ENCODE measurements at regions not wholly inside any gene's neighbourhood (a gene's known extent, or its start where the extent isn't known, plus 50 kb on each side); places are given as distances from the start of the nearest gene placed in this dataset.
A peak's percentile ranks its signal among the peaks of the same experiment; 100 is the strongest.

DNA sequence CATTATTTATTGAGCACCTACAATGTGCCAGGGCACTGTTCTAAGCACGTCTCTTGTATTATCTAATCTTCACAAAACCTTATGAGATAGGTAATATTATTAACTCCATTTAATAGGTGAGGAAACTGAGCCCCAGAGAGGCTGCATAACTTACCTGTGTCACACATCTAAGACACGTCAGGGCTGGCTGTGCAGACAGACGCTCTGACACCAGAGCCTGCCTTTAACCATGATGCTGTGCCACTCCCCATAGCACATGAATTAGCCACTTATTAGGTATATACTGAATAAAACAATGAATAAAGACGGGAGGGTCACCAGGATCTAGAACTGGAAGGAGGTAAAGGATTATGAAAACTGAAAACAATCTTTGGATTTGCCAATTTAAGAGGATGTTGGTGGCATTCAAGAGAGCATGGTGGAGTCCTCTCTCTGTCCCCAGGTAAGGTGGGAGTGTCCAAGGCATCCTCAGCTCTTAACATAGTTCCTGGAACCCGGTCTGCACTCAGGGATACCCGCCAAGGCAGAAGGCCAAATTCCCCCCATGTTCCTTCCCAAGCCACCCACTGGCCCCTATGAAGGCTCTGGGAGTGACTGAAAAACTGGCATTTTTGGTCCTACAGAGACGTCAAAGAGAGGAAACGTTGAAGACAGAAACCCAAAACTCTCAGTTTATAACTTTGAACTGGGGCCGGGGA, 479.7 kb downstream of the FOXO1 start:
- Histone ChIP-seq H3K27me3 (no peaks in the 10 kb centered on the region), H3K4me1 (ENCODE audit: insufficient read depth) (peaks cover 14% of the 10 kb centered on the region), H3K9me3 (no peaks in the 10 kb centered on the region), H3K36me3 (no peaks in the 10 kb centered on the region), H3K27ac (no peak overlapping the region), H3K4me3 (no peak overlapping the region)
- WGBS, 3 donors: 84 to 91% (median 89%) methylated on average over 9 of the region's 9 CpGs
- TF ChIP-seq EP300 (IDR thresholded peaks at IDR 0.05): no peak
- TF ChIP-seq CTCF (IDR thresholded peaks at IDR 0.05): no peak
- no peak for TF ChIP-seq POLR2A (IDR thresholded peaks at IDR 0.05)
- intact Hi-C loops (cut with DNase I): no loop called here
- DNase-seq: no peak

DNA sequence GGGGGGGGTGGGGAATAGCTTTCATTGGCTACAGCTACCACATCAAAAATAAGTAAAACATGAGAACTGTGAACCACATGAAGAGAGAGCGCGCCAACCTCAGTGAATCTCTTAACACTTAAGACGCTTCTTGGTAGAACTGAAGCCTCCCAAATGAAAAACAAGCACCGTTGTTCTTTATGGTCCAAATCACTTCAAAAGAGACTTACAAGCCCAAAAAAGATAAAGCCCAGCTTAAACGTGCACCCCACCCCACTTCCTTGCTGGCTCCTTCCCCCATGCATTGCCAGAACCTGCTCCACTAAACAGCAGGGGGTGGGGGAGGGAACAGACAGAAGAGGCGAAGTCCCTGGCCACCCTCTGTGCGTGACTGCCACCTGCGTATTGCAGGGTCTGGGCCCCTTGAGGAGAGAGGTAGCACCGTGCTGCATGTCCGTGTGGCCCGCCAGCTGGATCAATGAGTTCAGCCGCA, 479.1 kb downstream of the FOXO1 start:
- intact Hi-C loops (cut with DNase I): no loop called here
- no peaks in the 10 kb centered on the region for H3K27me3 ChIP-seq
- no peaks in the 10 kb centered on the region for H3K9me3 ChIP-seq
- TF ChIP-seq EP300 (IDR thresholded peaks at IDR 0.05) (no peak), POLR2A (IDR thresholded peaks at IDR 0.05) (no peak)
- no peaks in the 10 kb centered on the region for H3K36me3 ChIP-seq
- 91 to 92% (median 91%) methylated on average over 12 of the region's 12 CpGs for WGBS, 3 donors
- DNase-seq: no peak
- H3K4me3 ChIP-seq: no peak overlapping the region
- H3K27ac ChIP-seq: no peak overlapping the region
- H3K4me1 ChIP-seq (ENCODE audit: insufficient read depth): peaks cover 14% of the 10 kb centered on the region

DNA sequence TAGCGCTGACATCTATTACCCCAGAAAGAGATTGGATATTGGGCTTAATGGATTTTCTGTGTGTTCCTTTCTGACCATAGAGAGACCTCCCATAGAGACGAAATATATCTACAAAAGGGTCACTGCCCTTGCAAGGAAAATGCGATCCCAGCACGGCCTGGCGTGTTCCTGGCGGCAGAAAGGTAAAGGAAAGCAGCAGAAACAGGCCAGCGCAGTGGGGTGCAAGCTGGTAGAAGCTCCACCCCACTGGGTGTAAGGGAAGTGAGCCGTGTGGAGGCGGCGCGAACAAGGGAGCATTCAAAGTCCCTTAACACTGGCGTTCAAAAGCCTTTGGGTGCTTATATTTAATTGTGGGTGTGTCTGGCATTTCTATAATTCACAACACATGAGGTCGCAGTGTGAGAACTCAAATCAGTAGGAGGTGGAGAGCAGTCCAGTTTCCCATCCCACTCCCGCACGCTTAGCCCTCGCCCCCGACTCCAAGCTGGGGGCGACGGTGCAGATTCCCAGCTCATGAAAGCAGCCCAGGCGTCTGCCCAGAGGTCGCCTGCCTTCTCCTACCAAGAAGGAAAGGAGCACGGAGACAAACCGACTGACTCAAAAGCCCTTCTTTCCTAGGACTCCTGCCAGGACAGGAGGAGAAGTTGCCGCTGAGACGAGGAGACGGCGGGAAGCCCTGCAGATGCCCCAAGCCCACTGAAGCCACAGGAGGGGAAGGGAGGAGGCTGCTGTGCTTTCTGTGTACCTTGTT, 478.4 kb downstream of the FOXO1 start:
- 83 to 90% (median 85%) methylated on average over 27 of the region's 27 CpGs for WGBS, 3 donors
- DNase-seq: no peak
- Histone ChIP-seq H3K4me3 (no peak overlapping the region), H3K36me3 (no peaks in the 10 kb centered on the region), H3K4me1 (ENCODE audit: insufficient read depth) (peaks cover 10% of the 10 kb centered on the region), H3K27ac (no peak overlapping the region), H3K9me3 (no peaks in the 10 kb centered on the region), H3K27me3 (no peaks in the 10 kb centered on the region)
- intact Hi-C loops (cut with DNase I): no loop called here
- TF ChIP-seq POLR2A (IDR thresholded peaks at IDR 0.05) (no peak), EP300 (IDR thresholded peaks at IDR 0.05) (no peak), CTCF (IDR thresholded peaks at IDR 0.05) (no peak)

DNA sequence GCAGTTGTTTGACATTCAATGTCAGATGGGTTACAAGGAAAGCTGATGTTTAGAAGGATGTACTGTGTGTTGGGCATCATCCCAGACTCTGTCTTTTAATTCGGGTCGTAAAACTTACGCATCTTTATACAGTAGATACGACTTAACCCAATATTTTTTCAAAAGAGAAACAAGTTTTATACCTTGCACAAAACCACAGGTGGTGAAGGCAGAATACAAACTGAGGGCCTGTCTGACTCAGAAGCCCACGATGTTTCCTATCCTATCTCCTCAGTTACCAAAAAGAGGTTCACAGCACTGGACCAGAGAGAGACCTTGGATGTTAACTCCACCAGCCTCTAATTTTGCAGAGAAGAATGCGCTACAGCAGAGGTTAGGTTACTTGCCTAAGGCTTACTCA, 477.0 kb downstream of the FOXO1 start:
- Histone ChIP-seq H3K27me3 (no peaks in the 10 kb centered on the region), H3K36me3 (no peaks in the 10 kb centered on the region), H3K4me3 (no peak overlapping the region), H3K27ac (peak overlapping the region in 1 of 2 donors; percentile 37), H3K4me1 (ENCODE audit: insufficient read depth) (peaks cover 8% of the 10 kb centered on the region), H3K9me3 (no peaks in the 10 kb centered on the region)
- no peak for DNase-seq
- TF ChIP-seq EP300 (IDR thresholded peaks at IDR 0.05): no peak
- TF ChIP-seq CTCF (IDR thresholded peaks at IDR 0.05): no peak
- no peak for TF ChIP-seq POLR2A (IDR thresholded peaks at IDR 0.05)
- intact Hi-C loops (cut with DNase I): no loop called here
- 77 to 88% (median 87%) methylated on average over 6 of the region's 6 CpGs for WGBS, 3 donors
